GM23338 (cell line): ENCODE measurements at regions not wholly inside any gene's neighbourhood (a gene's known extent, or its start where the extent isn't known, plus 50 kb on each side); places are given as distances from the start of the nearest gene placed in this dataset.

ENCODE experiments used
- ATAC-seq: fragments of 200-7000 bp; cut with Tn5 transposase; 3 replicates; pipeline ENCODE4 v1.9.1; 2020
- DNase-seq: peaks from one replicate; pipeline ENCODE4 v3.0.0-alpha.2; 2015; ENCODE audit warnings: low spot score
- H2AFZ ChIP-seq: fragments of 200-600 bp; sonication (generic); 2 replicates; pipeline ENCODE4 v1.8.0; 2016; ENCODE audit warnings: antibody characterized with exemption, mild to moderate bottlenecking, moderate library complexity
- H3F3A ChIP-seq: fragments of 200-600 bp; sonication (generic); replicated peaks from 2 replicates; pipeline ENCODE4 v1.8.0; 2017; ENCODE audit warnings: antibody characterized with exemption, mixed run types, low read depth
- H3K27ac ChIP-seq: fragments of 200-600 bp; sonication (generic); 2 replicates; pipeline ENCODE4 v1.6.1; 2016; ENCODE audit warnings: low read depth
- H3K27me3 ChIP-seq: fragments of 200-600 bp; sonication (generic); 2 replicates; pipeline ENCODE4 v1.8.0; 2016; ENCODE audit warnings: mild to moderate bottlenecking, mixed run types, moderate library complexity; ENCODE audit not compliant: insufficient read depth
- H3K36me3 ChIP-seq: fragments of 200-600 bp; sonication (generic); 2 replicates; pipeline ENCODE4 v1.8.0; 2016; ENCODE audit warnings: mild to moderate bottlenecking; ENCODE audit not compliant: insufficient read depth
- H3K4me1 ChIP-seq: fragments of 200-600 bp; sonication (generic); 2 replicates; pipeline ENCODE4 v1.8.0; 2016; ENCODE audit warnings: mild to moderate bottlenecking, moderate library complexity; ENCODE audit not compliant: insufficient read depth
- H3K4me2 ChIP-seq: fragments of 200-600 bp; sonication (generic); 2 replicates; pipeline ENCODE4 v1.7.1; 2017; ENCODE audit warnings: mixed run types
- H3K4me3 ChIP-seq: fragments of 200-600 bp; sonication (generic); 2 replicates; pipeline ENCODE4 v1.6.1; 2016; ENCODE audit warnings: mixed run types
- H3K79me2 ChIP-seq: fragments of 200-600 bp; sonication (generic); replicated peaks from 2 replicates; pipeline ENCODE4 v1.8.0; 2017; ENCODE audit warnings: mild to moderate bottlenecking; ENCODE audit not compliant: insufficient read depth
- H3K9me2 ChIP-seq: fragments of 200-600 bp; sonication (generic); 2 replicates; pipeline ENCODE4 v1.8.0; 2017; ENCODE audit not compliant: insufficient read depth
- H4K20me1 ChIP-seq: fragments of 200-600 bp; sonication (generic); replicated peaks from 2 replicates; pipeline ENCODE4 v1.8.0; 2017; ENCODE audit warnings: mild to moderate bottlenecking; ENCODE audit not compliant: insufficient read depth
- H3K27ac Mint-ChIP-seq: 2 replicates; pipeline ENCODE4 v1.8.0; 2020; ENCODE audit warnings: inconsistent platforms, mild to moderate bottlenecking, moderate library complexity, mixed read lengths
- H3K27me3 Mint-ChIP-seq: 3 replicates; pipeline ENCODE4 v1.8.0; 2022; ENCODE audit warnings: low read depth, mild to moderate bottlenecking, moderate library complexity, mixed read lengths, inconsistent platforms; ENCODE audit not compliant: insufficient read depth, poor library complexity
- H3K36me3 Mint-ChIP-seq: 3 replicates; pipeline ENCODE4 v1.8.0; 2021; ENCODE audit warnings: low read depth, mild to moderate bottlenecking, inconsistent platforms, moderate library complexity, mixed read lengths
- H3K4me1 Mint-ChIP-seq: 3 replicates; pipeline ENCODE4 v1.8.0; 2020; ENCODE audit warnings: mild to moderate bottlenecking, inconsistent platforms, mixed read lengths
- H3K4me3 Mint-ChIP-seq: 3 replicates; pipeline ENCODE4 v1.8.0; 2021; ENCODE audit warnings: moderate library complexity, mild to moderate bottlenecking, inconsistent platforms, mixed read lengths
- H3K9me3 Mint-ChIP-seq: 3 replicates; pipeline ENCODE4 v1.8.0; 2020; ENCODE audit warnings: moderate library complexity, mild to moderate bottlenecking, inconsistent platforms, mixed read lengths
- CREB1 ChIP-seq: fragments of 250-450 bp; sonication (Bioruptor Pico); IDR thresholded peaks from 2 replicates; pipeline ENCODE4 v1.5.0; 2020; ENCODE audit warnings: low read depth, mild to moderate bottlenecking, moderate library complexity
- CTCF ChIP-seq, 2 experiments: fragments of 200-600 bp in 1 of 2; sonication (generic) in 1 of 2; conservative IDR thresholded peaks; 2 replicates each; pipeline versions ENCODE4 v1.5.1 to v1.6.1; 2016 to 2017; ENCODE audit warnings: antibody characterized with exemption in 2 of 2, low read depth in 2 of 2, mild to moderate bottlenecking in 2 of 2, moderate library complexity in 1 of 2
- ETS1 ChIP-seq: IDR thresholded peaks from 2 replicates; pipeline ENCODE4 v1.6.1; 2016; ENCODE audit warnings: antibody characterized with exemption
- EZH2 ChIP-seq: fragments of 200-600 bp; sonication (generic); IDR thresholded peaks from one replicate; pipeline ENCODE4 v1.8.0; 2017; ENCODE audit warnings: antibody characterized with exemption, mild to moderate bottlenecking, low read depth; ENCODE audit not compliant: unreplicated experiment
- EZH2phosphoT487 ChIP-seq: fragments of 200-600 bp; sonication (generic); IDR thresholded peaks from one replicate; pipeline ENCODE4 v1.8.1; 2018; ENCODE audit warnings: antibody characterized with exemption; ENCODE audit not compliant: unreplicated experiment
- JUNB ChIP-seq: IDR thresholded peaks from one replicate; pipeline ENCODE4 v1.6.1; 2016; ENCODE audit warnings: antibody characterized with exemption; ENCODE audit not compliant: unreplicated experiment
- NANOG ChIP-seq: IDR thresholded peaks from 2 replicates; pipeline ENCODE4 v1.6.1; 2016; ENCODE audit warnings: antibody characterized with exemption, borderline replicate concordance
- POLR2AphosphoS5 ChIP-seq: IDR thresholded peaks from 2 replicates; pipeline ENCODE4 v1.6.1; 2016; ENCODE audit warnings: antibody characterized with exemption, low read depth
- REST ChIP-seq: IDR thresholded peaks from one replicate; pipeline ENCODE4 v1.6.1; 2018; ENCODE audit warnings: antibody characterized with exemption; ENCODE audit not compliant: unreplicated experiment
- STAT1 ChIP-seq: IDR thresholded peaks from one replicate; pipeline ENCODE4 v1.6.1; 2016; ENCODE audit warnings: antibody characterized with exemption; ENCODE audit not compliant: unreplicated experiment
- ZNF114 ChIP-seq: fragments of 250-450 bp; sonication (Bioruptor Pico); IDR thresholded peaks from 2 replicates; pipeline ENCODE4 v1.5.0; 2020; ENCODE audit warnings: mild to moderate bottlenecking, moderate library complexity
- ZNF331 ChIP-seq: fragments of 250-450 bp; sonication (Bioruptor Pico); IDR thresholded peaks from 2 replicates; pipeline ENCODE4 v1.5.0; 2020; ENCODE audit warnings: low read depth, mild to moderate bottlenecking, moderate library complexity
- ZNF462 ChIP-seq: fragments of 250-450 bp; sonication (Bioruptor Pico); IDR thresholded peaks from 2 replicates; pipeline ENCODE4 v1.5.0; 2020; ENCODE audit warnings: mild to moderate bottlenecking, moderate library complexity

GRCh38 chr1:60170709-60171108, 97.1 kb upstream of the C1orf87 start:
- no peak overlapping the region for H3K27ac ChIP-seq
- Mint-ChIP-seq H3K27ac (no peak overlapping the region), H3K9me3 (no peaks in the 10 kb centered on the region), H3K27me3 (no peaks in the 10 kb centered on the region), H3K4me1 (no peaks in the 10 kb centered on the region), H3K4me3 (no peak overlapping the region), H3K36me3 (no peaks in the 10 kb centered on the region)
- H3K27me3 ChIP-seq: no peaks in the 10 kb centered on the region
- H3K4me2 ChIP-seq: no peak overlapping the region
- H3F3A ChIP-seq: no peaks in the 10 kb centered on the region
- no peaks in the 10 kb centered on the region for H4K20me1 ChIP-seq
- H3K36me3 ChIP-seq: no peaks in the 10 kb centered on the region
- no peak for TF ChIP-seq ZNF462 (CRISPR knock-in tag)
- no peak for TF ChIP-seq ZNF331
- TF ChIP-seq CTCF (conservative IDR thresholded peaks at IDR 0.05; ENCODE audit: low read depth in 2 of 2): no peak
- TF ChIP-seq NANOG: no peak
- TF ChIP-seq CREB1 (CRISPR knock-in tag): no peak
- no peak for TF ChIP-seq EZH2
- TF ChIP-seq STAT1: no peak
- no peak for TF ChIP-seq ZNF114 (CRISPR knock-in tag)
- TF ChIP-seq ETS1: no peak
- TF ChIP-seq REST: no peak
- no peak for TF ChIP-seq JUNB
- no peak for TF ChIP-seq EZH2phosphoT487
- TF ChIP-seq POLR2AphosphoS5: no peak
- ATAC-seq: no peak
- DNase-seq: no peak
- no peaks in the 10 kb centered on the region for H3K79me2 ChIP-seq
- no peaks in the 10 kb centered on the region for H3K9me2 ChIP-seq
- H2AFZ ChIP-seq: no peak overlapping the region
- H3K4me3 ChIP-seq: no peak overlapping the region
- H3K4me1 ChIP-seq: no peaks in the 10 kb centered on the region
